Islet of Langerhans (tissue), 1 donor: ENCODE measurements at regions not wholly inside any gene's neighbourhood (a gene's known extent, or its start where the extent isn't known, plus 50 kb on each side); places are given as distances from the start of the nearest gene placed in this dataset.
"Not testable (repeated sequence)": the region's sequence is repeated elsewhere in the genome, so short reads cannot be mapped to it uniquely, and the experiment has no call there.

Experiments
- FAIRE-seq: peaks from one replicate; lab custom pipeline; 2011; peaks lifted over from hg19 to GRCh38; lab: Jason Lieb, UNC

GRCh38 chr18:961644-962355 is 57.1 kb downstream of the ADCYAP1 start:
- FAIRE-seq: peak; percentile 99

DNA sequence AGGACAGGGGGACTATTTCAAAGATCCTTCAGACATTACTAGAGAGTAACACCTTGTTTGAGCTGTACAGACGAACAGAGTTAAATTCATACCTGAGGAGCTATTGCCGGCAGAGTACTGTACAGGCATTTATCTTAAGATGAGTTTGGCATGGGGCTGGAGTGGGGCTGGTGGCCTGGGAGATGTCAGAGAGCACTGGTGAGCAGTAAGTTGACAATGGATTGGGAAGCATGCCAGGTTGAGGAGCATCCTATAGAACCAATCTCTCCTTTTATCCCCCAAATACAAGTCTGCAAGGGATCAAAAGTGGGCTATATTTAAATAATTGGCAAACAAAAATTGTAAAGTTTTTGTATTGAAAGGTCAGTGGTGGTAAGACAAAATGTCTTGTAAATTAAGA is 58.6 kb downstream of the ADCYAP1 start:
- FAIRE-seq: no peak

DNA sequence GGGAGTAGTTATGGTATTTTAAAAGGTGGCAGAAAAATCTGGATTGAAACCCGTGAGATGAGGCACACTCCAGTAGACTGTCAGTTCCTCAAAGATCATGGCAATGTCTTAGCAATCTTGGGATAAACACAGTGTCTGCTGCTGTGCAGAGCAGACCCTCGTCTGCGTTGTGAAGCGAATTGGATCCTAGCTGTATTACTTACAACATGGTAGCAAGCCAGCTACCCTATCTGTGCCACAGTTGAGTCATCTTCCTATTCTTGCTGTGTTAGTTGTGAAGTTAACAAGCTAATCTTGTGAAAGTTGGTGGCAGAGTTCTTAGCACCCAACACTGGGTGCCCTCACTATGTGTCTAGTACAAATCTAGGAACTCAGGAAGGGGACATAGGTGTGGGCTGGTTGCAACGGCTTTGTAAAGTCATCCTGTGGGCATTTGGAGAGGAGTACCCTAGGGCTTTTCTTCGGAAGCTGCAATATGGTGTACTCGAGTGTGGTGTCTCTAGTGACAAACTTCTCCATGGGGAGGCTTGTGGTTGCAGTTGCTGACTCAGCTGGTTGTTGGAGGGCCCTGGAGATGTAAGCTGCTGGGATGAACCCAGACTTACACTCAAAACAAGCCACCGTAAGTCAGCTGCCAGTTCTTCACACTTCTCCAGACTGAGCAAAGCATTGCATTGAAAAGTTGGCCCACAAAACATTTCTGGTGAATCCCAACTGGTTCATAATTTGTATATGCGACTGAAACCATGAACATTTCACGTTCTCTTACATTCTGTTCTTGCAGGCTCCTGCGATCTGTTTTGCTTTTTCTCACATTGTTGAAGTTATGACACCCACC is 61.5 kb downstream of the ADCYAP1 start:
- no peak for FAIRE-seq

- no peak for FAIRE-seq
Observed at GRCh38 chr18:966759-967576, 62.3 kb downstream of the ADCYAP1 start.

GRCh38 chr18:968910-969309 is 64.2 kb downstream of the ADCYAP1 start:
- FAIRE-seq: not testable (repeated sequence)

DNA sequence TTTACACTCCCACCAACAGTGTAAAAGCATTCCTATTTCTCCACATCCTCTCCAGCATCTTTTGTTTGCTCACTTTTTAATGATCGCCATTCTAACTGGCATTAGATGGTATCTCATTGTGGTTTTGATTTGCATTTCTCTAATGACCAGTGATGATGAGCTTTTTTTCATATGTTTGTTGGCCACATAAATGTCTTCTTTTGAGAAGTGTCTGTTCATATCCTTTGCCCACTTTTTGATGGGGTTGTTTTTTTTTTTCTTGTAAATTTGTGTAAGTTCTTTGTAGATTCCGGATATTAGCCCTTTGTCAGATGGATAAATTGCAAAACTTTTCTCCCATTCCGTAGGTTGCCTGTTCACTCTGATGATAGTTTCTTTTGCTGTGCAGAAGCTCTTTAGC is 64.6 kb downstream of the ADCYAP1 start:
- FAIRE-seq: not testable (repeated sequence)

DNA sequence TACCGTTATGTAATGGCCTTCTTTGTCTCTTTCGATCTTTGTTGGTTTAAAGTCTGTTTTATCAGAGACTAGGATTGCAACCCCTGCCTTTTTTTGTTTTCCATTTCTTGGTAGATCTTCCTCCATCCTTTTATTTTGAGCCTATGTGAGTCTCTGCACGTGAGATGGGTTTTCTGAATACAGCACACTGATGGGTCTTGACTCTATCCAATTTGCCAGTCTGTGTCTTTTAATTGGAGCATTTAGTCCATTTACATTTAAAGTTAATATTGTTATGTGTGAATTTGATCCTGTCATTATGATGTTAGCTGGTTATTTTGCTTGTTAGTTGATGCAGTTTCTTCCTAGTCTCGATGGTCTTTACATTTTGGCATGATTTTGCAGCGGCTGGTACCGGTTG is 69.9 kb downstream of the ADCYAP1 start:
- not testable (repeated sequence) for FAIRE-seq

DNA sequence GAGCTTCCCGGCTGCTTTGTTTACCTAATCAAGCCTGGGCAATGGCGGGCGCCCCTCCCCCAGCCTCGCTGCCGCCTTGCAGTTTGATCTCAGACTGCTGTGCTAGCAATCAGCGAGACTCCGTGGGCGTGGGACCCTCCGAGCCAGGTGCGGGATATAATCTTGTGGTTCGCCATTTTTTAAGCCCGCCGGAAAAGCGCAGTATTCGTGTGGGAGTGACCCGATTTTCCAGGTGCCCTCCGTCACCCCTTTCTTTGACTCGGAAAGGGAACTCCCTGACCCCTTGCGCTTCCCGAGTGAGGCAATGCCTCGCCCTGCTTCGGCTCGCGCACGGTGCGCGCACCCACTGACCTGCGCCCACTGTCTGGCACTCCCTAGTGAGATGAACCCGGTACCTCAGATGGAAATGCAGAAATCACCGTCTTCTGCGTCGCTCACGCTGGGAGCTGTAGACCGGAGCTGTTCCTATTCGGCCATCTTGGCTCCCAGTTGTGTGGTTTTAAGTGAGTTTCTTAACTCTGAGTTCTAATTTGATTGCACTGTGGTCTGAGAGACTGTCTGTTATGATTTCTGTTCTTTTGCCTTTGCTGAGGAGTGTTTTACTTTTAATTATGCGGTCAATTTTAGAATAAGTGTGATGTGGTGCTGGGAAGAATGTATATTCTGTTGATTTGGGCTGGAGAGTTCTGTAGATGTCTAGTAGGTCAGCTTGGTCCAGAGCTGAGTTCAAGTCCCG is 71.9 kb downstream of the ADCYAP1 start:
- not testable (repeated sequence) for FAIRE-seq

- FAIRE-seq: not testable (repeated sequence)
Observed at GRCh38 chr18:977327-977726, 72.7 kb downstream of the ADCYAP1 start.

DNA sequence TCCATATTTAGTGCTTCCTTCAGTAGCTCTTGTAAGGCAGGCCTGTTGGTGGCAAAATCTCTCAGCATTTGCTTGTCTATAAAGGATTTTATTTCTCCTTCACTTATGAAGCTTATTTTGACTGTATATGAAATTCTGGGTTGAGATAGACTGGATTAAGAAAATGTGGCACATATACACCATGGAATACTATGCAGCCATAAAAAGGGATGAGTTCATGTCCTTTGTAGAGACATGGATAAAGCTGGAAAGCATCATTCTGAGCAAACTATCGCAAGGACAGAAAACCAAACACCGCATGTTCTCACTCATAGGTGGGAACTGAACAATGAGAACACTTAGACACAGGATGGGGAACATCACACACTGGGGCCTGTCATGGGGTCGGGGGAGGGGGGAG is 73.1 kb downstream of the ADCYAP1 start:
- FAIRE-seq: not testable (repeated sequence)

- FAIRE-seq: no peak
Observed at GRCh38 chr18:980586-980985, 75.9 kb downstream of the ADCYAP1 start.

DNA sequence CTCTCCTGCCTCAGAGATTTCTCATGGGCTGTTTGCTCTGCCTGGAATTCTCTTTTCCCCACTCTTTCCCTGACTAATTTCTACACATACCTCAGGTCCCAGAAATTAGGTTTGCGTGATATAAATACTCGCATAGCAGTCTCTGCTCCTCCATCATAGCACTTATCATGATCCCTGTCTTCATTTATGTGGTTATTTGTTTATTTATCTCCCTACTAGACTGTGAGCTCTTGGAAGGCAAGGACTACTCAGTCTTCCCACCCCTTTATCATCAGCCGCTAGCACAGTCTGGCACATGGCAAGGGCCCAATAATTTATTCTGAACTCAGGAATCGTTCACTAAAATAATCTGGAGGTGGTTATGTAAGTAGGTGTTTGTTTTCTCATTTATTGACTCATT is 79.3 kb downstream of the ADCYAP1 start:
- no peak for FAIRE-seq

- FAIRE-seq: no peak
Observed at GRCh38 chr18:985212-985661, 80.6 kb downstream of the ADCYAP1 start.

DNA sequence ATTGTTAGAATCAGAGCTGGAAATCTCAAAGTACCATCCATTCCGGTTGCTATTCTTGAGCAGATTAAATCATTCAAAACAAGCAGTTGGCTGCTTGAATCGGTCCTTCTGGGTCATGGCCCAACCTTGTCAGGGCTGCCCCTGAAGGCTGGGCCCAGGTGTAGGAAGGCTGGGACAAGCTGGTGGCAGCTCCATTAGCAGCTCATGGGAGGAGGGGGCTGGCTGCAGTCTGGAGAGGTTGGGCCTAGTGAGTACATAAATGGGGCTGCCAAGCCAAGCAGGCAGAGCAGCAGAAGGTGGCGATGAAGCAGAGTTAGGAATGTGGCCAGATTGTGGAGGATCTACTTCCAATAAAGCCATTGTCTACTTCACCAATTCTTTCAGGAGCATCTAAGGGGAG is 81.4 kb downstream of the ADCYAP1 start:
- FAIRE-seq: no peak

DNA sequence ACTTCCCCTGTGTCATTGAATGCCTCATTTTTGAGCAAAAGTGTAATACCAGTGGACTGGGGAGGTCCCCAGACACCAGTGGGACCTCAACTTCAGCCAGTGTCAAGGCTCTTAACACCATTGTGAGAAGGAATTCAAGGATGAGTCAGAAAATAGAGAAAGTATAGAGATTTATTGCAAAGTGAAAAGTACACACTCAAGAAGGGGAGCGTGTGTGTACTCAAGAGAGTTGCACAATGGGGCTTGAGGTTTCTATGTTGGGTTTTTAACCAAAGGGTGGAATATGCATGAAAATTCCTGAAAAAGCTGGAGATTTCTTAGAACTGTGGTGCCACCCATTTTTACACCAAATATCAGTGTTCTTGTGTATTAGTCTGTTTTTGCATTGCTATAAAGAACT is 81.9 kb downstream of the ADCYAP1 start:
- no peak for FAIRE-seq

DNA sequence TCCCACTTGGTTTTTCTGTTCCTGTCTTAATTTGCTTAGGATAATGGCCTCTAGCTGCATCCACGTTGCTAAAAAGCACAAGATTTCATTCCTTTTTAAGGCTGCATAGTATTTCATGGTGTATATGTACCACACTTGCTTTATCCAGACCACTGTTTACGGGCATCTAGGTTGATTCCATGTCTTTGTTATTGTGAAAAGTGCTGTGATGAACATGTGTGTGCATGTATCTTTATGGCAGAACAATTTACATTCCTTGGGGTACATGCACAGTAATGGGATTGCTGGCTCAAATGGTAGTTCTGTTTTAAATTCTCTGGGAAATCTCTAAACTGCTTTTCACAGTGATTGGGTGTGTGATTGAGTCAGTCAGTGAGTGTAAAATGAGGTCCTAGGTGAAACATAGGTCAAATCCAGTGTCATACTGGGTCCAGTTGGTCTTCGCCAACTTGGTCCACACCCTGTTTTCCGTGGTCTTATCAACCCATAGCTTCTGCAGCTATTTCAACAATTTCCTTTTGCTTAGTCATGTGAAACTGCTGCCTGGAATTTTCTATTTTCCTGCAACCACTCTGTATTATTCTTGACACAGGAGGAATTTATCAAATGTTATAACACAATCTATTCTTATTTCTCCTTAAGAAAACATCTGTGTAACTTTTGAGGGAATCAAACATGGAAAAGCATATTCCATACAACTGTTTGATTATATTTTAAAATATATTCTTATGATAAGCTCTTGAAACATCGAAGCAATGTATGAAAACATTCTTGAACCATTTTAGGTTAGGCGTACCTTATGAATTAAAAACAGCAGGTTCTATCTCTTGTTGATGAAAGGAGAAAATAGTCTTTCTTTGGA is 82.9 kb downstream of the ADCYAP1 start:
- FAIRE-seq: no peak

DNA sequence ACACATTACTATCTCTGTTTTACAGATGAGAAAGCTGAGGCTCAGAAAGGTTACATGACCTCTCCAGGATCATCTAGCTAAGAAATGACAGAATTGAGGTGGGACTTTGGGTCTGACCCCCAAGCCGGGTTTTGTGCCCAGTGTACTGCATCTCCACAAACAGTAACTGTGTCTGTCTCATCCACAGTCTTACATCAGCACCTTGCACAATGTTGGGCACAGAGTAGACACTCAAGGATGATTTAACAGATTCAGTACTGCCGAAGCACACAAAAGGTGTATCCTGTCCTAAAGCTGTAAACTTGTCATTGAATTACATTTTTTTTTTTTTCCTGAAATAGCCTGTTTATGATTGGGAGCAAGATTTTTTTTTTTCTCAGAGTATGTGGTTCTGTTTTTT is 84.8 kb downstream of the ADCYAP1 start:
- FAIRE-seq: no peak

DNA sequence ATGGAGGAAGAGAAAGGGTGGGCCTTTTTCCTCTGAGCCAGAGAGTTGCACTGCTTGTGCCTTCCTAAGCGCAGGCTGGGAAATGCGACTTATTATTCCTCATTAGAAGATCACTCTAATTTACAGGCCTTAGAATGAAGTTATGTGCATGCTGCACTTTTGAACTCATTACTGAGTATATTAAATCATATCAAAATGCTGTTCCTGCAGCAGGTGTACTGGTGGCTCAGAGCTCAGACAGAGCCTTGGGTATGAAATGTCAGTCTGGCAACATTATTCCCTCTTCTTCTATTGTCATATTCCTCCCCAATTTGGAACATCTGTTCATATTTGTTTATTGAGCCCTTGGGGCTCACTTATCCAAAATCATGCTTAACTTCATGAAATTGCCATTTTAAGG is 85.5 kb downstream of the ADCYAP1 start:
- FAIRE-seq: no peak

DNA sequence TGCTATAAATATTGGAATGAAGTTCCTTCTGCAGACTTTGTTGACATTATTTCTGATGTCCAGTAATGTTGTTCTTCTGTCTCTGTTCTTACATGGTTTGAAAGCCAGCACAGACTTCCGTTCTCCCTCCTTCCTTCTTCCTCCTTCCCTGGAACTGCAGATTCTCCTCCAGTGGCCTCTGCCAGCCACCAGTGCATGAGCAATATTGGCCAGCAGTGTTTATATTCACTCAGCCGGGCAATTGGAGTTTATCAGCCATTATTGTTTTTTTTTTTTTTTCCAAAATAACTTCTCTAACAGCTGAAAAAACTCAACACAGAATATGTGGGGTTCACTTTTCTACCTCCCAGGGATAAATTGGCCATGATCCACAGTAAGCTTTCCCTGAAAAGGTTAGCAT is 86.8 kb downstream of the ADCYAP1 start:
- no peak for FAIRE-seq

DNA sequence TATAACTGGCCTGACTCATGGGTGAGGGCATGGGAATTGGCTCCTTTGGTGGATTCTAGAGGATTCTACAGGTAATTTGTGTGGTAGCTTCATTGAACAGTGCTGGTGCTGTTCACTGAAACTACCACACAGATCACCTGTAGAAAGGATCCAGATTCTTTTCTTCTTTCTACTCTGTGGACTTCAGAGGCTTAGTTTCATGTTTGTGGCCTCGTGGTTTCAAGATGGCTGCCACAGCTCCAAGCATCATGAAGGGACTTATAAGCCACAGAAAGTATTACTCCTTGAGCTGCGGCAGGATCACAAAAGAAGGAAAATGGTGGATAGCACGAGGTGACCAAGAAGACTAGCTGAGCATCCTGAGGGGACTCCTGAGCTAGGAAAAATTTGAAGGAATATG is 88.9 kb downstream of the ADCYAP1 start:
- FAIRE-seq: no peak

- no peak for FAIRE-seq
Observed at GRCh38 chr18:995629-996028, 91.0 kb downstream of the ADCYAP1 start.
